ENCODE measurements at regions not wholly inside any gene's neighbourhood (a gene's known extent, or its start where the extent isn't known, plus 50 kb on each side); places are given as distances from the start of the nearest gene placed in this dataset.
"Not testable (repeated sequence)": the region's sequence is repeated elsewhere in the genome, so short reads cannot be mapped to it uniquely, and the experiment has no call there.

GRCh38 chr5:154702477-154702876 is 52.7 kb upstream of the LARP1 start:
- DNase-seq: no peak

DNA sequence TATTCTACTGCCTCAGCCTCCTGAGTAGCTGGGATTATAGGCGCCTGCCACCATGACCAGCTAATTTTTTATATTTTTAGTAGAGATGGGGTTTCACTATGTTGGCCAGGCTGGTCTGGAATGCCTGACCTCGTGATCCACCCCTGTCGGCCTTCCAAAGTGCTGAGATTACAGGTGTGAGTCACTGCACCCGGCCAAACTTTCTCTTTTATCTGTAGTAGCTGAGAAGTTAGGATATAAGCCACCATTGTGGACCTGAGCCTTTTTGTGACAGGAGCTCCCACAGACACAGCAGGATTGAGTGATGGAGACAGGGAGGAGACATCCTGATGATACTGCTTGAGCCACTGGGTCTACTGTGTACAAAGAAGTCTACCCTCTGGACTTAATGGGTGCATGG is 53.5 kb upstream of the LARP1 start:
- DNase-seq: not testable (repeated sequence)

DNA sequence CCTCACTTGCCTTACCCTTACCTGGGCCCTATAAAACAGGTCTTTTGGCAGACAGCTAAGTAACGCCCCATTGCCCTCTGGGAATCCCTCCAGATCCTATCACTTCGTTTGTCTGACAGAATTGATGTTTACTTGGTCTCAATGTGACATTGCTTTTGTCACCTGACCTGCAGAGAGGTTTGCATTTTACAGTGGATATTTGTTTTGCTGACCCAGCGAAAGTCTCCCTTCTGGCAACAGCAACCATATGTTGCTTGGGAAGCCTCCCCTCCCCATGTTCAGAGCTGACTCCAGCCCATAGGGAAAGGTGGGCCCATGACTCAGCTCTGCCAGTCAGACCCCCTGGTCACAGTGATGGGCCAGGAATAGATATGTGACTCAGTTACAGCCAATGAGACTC is 54.0 kb upstream of the LARP1 start:
- DNase-seq: no peak

DNA sequence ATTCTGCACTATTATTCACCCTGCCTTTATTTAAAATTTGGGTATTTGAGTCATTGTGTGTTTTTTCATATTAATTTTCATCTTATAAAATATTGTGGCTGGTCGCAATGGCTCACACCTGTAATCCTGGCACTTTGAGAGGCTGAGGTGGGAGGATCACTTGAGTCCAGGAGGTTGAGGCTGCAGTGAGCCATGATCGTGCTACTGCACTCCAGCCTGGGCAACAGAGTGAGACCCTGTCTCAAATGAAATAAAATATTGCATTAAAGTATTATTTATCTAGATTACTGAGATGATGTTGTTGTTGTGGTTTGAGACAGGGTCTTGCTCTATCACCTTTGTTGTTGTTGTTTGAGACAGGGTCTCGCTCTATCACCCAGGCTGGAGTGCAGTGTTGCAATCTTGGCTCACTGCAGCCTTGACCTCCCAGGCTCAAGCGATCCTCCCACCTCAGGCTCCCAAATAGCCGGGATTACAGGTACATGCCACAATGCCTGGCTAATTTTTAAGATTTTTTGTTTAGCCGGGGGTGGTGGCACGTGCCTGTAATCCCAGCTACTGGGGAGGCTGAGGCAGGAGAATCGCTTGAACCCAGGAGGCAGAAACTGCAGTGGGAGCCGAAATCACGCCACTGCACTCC is 54.8 kb upstream of the LARP1 start:
- DNase-seq: not testable (repeated sequence)

GRCh38 chr5:154698763-154699162 is 56.4 kb upstream of the LARP1 start:
- DNase-seq: no peak

- DNase-seq: no peak
Measured at GRCh38 chr5:154697371-154697770, 57.8 kb upstream of the LARP1 start.

DNA sequence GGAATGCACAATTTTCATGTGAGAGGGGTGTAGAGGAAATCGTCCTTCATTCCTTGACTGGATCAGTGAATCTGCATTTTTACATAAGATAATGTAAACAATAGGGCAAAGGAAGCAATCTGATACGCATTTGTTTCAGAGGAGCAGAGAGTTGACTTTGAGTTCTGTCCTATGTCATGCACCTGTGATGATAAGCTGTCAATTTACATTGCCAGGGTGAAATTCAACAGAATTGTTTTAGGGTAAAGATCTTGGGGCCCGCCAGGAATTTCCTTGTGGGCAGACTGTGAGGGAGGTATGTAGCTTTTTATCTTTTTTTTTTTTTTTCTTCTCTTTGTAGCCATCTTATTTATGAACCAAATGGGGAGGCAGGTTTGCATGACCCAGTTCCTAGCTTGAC is 58.3 kb upstream of the LARP1 start:
- DNase-seq: no peak

DNA sequence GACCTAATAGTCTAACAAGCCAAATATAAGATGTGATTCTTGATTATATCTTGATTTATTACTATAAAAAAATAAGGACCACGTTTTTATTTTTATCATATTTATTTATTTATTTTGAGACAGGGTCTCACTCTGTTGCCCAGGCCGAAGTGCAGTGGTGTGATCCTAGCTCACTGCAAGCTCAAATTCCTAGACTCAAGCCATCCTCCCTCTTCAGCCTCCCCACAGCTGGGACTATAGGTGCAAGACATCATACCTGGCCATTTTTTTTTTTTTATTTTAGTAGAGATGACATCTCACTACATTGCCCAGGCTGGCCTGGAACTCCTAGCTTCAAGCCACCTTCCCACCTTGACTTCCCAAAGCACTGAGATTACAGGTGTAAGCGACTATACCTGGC is 61.0 kb upstream of the LARP1 start:
- no peak for DNase-seq

GRCh38 chr5:154690488-154690887 is 64.7 kb upstream of the LARP1 start:
- no peak for DNase-seq

- no peak for DNase-seq
Measured at GRCh38 chr5:154686490-154686889, 68.7 kb upstream of the LARP1 start.

- DNase-seq: no peak
Measured at GRCh38 chr5:154683101-154683880, 71.9 kb upstream of the LARP1 start.

DNA sequence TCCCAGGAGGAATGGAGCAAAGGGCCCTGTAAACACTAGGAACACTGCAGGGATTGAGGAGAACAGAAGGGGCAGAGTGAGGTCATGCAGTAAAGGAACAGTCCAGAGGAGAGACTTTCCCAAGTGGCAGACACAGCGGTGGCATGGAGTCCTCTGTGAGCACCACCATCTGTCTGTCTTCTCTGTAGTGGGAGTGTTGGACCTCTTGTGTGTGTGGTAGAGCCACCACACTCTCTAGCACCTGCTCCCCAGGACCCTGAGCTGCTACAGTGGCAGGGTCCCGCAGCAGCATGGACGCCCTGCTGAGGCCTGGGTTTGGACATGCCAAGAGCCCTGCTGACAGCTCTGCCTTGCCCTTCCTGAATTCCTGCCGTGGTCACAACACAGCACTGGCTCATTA is 75.7 kb upstream of the LARP1 start:
- no peak for DNase-seq

- DNase-seq: no peak
Measured at GRCh38 chr5:154677921-154678320, 77.3 kb upstream of the LARP1 start.

DNA sequence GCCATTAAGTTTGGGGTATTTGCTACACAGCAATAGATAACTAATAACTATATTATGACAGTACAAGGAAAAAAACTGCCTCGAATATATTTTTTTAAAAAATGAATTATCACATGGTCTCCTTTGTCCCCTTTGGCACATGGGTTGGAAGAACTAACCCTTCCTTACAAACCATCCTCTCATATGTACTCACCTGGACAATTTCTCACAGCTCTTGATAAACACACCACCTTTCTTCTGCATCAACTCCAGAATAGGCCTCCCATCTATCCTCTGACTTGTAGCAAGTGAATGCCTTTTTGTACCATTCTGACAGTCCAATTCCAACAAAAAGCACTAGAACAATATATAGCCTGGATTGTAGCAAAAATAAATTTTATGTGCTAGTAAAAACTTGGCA is 78.7 kb upstream of the LARP1 start:
- no peak for DNase-seq

- DNase-seq: no peak
Measured at GRCh38 chr5:154674029-154674428, 81.1 kb upstream of the LARP1 start.

DNA sequence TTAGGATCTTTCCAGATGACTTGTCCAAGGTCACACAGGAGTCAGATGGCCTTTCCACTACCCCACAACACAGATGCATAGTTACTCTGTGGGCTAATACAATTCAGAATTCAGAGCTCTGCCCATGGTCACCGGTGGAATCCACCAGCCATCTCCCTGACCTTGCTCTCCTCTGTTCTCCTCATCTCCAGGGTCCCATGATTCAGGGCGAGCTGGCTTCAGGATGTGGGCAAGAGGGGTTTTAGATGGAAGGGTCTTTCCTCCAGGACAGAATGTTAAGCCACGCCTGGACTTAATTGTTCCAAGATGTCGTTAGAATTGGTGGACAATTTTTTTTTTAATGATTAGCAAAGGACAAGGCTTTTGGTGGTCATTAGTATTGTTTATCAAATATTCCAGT is 81.7 kb upstream of the LARP1 start:
- no peak for DNase-seq

DNA sequence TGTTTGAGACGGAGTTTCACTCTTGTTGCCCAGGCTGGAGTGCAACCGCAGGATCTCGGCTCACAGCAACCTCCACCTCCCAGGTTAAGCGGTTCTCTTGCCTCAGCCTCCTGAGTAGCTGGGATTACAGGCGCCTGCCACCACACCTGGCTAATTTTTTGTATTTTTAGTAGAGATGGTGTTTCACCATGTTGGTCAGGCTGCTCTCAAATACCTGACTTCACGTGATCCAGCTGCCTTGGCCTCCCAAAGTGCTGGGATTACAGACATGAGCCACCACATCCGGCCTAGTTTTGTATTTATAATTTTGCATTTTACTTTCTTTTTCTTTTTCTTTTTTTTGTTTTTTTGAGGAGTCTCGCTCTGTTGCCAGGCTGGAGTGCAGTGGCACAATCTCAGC is 85.3 kb upstream of the LARP1 start:
- DNase-seq: not testable (repeated sequence)

- DNase-seq: no peak
Measured at GRCh38 chr5:154669402-154669801, 85.8 kb upstream of the LARP1 start.

- no peak for DNase-seq
Measured at GRCh38 chr5:154664869-154665268, 90.3 kb upstream of the LARP1 start.

- no peak for DNase-seq
Measured at GRCh38 chr5:154663424-154663823, 91.8 kb upstream of the LARP1 start.

GRCh38 chr5:154654486-154655371 is 100.4 kb upstream of the LARP1 start:
- no peak for DNase-seq

- no peak for DNase-seq
Measured at GRCh38 chr5:154653764-154654485, 101.3 kb upstream of the LARP1 start.

GRCh38 chr5:154653418-154653763 is 101.8 kb upstream of the LARP1 start:
- no peak for DNase-seq

Measured in stimulated activated CD4-positive, alpha-beta T cell treated with anti-CD3 and anti-CD28 coated beads, Interleukin-15, amount 100 ng/mL, for 24 hours (primary cell).